Liver (tissue), 3 donors: ENCODE measurements at regions not wholly inside any gene's neighbourhood (a gene's known extent, or its start where the extent isn't known, plus 50 kb on each side); places are given as distances from the start of the nearest gene placed in this dataset.

Experiments used
- CTCF ChIP-seq: fragments of 150-350 bp; IDR thresholded peaks from 2 replicates; pipeline ENCODE4 v1.5.1; 2017; ENCODE audit warnings: improper control_type of control experiment, low read depth, low read length; ENCODE audit not compliant: missing input control
- EGR1 ChIP-seq, 2 donors: IDR thresholded peaks; 2 replicates each; pipeline ENCODE4 v1.6.1; 2016 to 2018; ENCODE audit warnings: antibody characterized with exemption in 2 of 2, low read depth in 2 of 2
- RAD21 ChIP-seq, 2 donors: IDR thresholded peaks; 2 replicates each; pipeline ENCODE4 v1.6.1; 2016; ENCODE audit warnings: antibody characterized with exemption in 2 of 2, mild to moderate bottlenecking in 2 of 2
- REST ChIP-seq: IDR thresholded peaks from 2 replicates; pipeline ENCODE4 v1.6.1; 2016; ENCODE audit warnings: antibody characterized with exemption, mild to moderate bottlenecking
- TAF1 ChIP-seq: conservative IDR thresholded peaks from 2 replicates; pipeline ENCODE4 v1.6.1; 2016; ENCODE audit warnings: antibody characterized with exemption, mild to moderate bottlenecking
- YY1 ChIP-seq: IDR thresholded peaks from 2 replicates; pipeline ENCODE4 v1.6.1; 2016; ENCODE audit warnings: antibody characterized with exemption, mild to moderate bottlenecking
- donor health status: healthy.
- donor health status: healthy.

- TF ChIP-seq CTCF (no peak), REST (no peak), RAD21 (IDR thresholded peaks at IDR 0.05) (no peak), EGR1 (IDR thresholded peaks at IDR 0.05; ENCODE audit: low read depth in 2 of 2) (no peak), TAF1 (no peak), YY1 (no peak)
Observed at GRCh38 chrX:36543499-36543898, 464.7 kb upstream of the FAM47C start.
